Small intestine (tissue), 7 donors: ENCODE measurements at regions not wholly inside any gene's neighbourhood (a gene's known extent, or its start where the extent isn't known, plus 50 kb on each side); places are given as distances from the start of the nearest gene placed in this dataset.

Experiments
- DNase-seq, 2 donors: peaks; one replicate each; pipeline versions ENCODE4 v3.0.0 to v3.0.0-alpha.2; 2013
- FAIRE-seq: peaks from 2 replicates; lab custom pipeline; 2012; peaks lifted over from hg19 to GRCh38; lab: Jason Lieb, UNC
- H3K27ac ChIP-seq, 3 donors: one replicate each; pipeline ENCODE4 v1.5.1; 2013; ENCODE audit warnings: low read length in 2 of 3, mild to moderate bottlenecking in 2 of 3, control low read depth in 1 of 3, inconsistent platforms in 1 of 3, low read depth in 1 of 3, moderate library complexity in 1 of 3
- H3K27me3 ChIP-seq, 3 donors: one replicate each; pipeline ENCODE4 v1.6.1; 2013; ENCODE audit warnings: low read length in 3 of 3, inconsistent platforms in 1 of 3; ENCODE audit not compliant: control insufficient read depth in 3 of 3, insufficient read depth in 3 of 3
- H3K36me3 ChIP-seq, 3 donors: one replicate each; pipeline ENCODE4 v1.6.1; 2013; ENCODE audit warnings: low read length in 3 of 3, inconsistent platforms in 1 of 3, low read depth in 1 of 3, mild to moderate bottlenecking in 1 of 3, moderate library complexity in 1 of 3; ENCODE audit not compliant: control insufficient read depth in 3 of 3, insufficient read depth in 2 of 3
- H3K4me1 ChIP-seq, 3 donors: one replicate each; pipeline ENCODE4 v1.6.1; 2013; ENCODE audit warnings: low read length in 2 of 3, inconsistent platforms in 1 of 3, low read depth in 1 of 3, mild to moderate bottlenecking in 1 of 3, moderate library complexity in 1 of 3; ENCODE audit not compliant: control insufficient read depth in 3 of 3, insufficient read depth in 2 of 3
- H3K4me3 ChIP-seq, 3 donors: one replicate each; pipeline ENCODE4 v1.5.1; 2013; ENCODE audit warnings: low read length in 3 of 3, control low read depth in 1 of 3, inconsistent platforms in 1 of 3, low read depth in 1 of 3, mild to moderate bottlenecking in 1 of 3, moderate library complexity in 1 of 3
- H3K9me3 ChIP-seq, 2 donors: one replicate each; pipeline ENCODE4 v1.6.1; 2013; ENCODE audit warnings: low read depth in 1 of 2, low read length in 1 of 2; ENCODE audit not compliant: control insufficient read depth in 2 of 2, insufficient read depth in 1 of 2
- WGBS, 3 donors: extraction: QIAGEN DNeasy Blood & Tissue Kit; methylation state at CpG; one replicate each; pipeline ENCODE4 v1.1.7; 2013; 5-methylcytosine and 5-hydroxymethylcytosine counted together
- donor health status: healthy with polysubstance abuse.
- donor health status: control.
- donor health status: control.
- donor health status: Bipolar disorder and iron deficiency.
- donor health status: healthy.

DNA sequence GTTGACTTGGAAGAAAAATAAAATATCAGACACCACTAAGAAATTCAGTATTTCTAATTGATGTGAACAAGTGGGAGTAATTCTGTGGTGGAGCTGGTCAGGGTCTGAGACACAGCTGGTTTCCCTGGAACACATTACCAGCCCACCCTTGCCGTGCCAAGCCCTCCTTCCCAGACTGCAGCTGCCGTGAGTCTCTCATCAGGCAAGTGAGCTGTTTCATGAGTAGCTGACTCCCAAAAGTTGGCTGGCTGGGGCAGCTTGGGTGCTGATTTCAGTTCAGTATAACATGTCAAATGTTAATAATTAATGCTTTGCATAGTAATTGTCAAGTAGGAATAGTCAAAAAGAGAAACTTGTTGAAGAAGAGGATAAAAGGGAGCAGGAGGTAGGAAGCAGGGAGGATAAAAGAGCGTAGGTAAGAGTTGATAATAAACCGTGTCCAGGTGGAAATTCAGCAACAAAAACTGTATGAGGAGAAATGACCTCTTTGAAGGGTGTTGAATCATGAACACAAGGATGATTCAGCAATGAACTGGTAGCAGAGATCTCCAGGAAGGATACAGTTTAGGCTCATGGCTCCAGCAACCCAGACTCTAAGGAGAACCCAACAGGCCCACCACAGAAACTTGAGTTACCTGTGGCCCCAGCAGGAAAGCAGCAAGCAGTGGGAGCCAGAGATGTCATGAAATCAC, 110.9 kb upstream of the SSTR4 start:
- WGBS, 3 donors = 75 to 80% (median 75%) methylated on average over 4 of the region's 4 CpGs
- DNase-seq = no peak
- FAIRE-seq = no peak
- no peaks in the 10 kb centered on the region for H3K36me3 ChIP-seq
- no peaks in the 10 kb centered on the region for H3K27me3 ChIP-seq
- H3K4me3 ChIP-seq = no peak overlapping the region
- no peaks in the 10 kb centered on the region for H3K4me1 ChIP-seq
- no peak overlapping the region for H3K27ac ChIP-seq
- H3K9me3 ChIP-seq = no peaks in the 10 kb centered on the region

GRCh38 chr20:22924949-22925612, 110.0 kb upstream of the SSTR4 start:
- DNase-seq (no peak), FAIRE-seq (no peak)
- Histone ChIP-seq H3K4me1 (no peaks in the 10 kb centered on the region), H3K36me3 (no peaks in the 10 kb centered on the region), H3K27ac (no peak overlapping the region), H3K27me3 (no peaks in the 10 kb centered on the region), H3K9me3 (no peaks in the 10 kb centered on the region), H3K4me3 (no peak overlapping the region)
- WGBS, 3 donors = 57 to 68% (median 57%) methylated on average over 3 of the region's 3 CpGs

DNA sequence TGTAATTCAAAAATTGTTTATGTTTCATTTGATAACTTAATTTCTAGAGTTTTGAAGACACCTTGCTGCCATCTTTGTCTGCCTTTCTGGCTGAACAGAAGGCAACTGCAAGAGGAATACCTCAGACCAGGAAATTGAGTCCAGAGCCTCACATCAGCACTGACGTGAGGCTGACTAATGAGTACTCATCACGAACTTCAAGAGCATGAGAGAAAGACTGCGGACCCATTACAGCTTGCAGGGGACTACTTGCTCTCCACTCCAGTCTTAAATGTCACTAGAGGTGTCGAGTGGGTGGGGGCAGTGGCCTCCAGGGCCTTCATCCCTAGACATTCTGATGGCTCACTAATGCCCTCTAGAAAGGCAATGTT, 109.5 kb upstream of the SSTR4 start:
- Histone ChIP-seq H3K4me3 (no peak overlapping the region), H3K4me1 (no peaks in the 10 kb centered on the region), H3K27ac (no peak overlapping the region), H3K9me3 (no peaks in the 10 kb centered on the region), H3K27me3 (no peaks in the 10 kb centered on the region), H3K36me3 (no peaks in the 10 kb centered on the region)
- DNase-seq (no peak), FAIRE-seq (no peak)
- 67 to 78% (median 72%) methylated on average over 4 of the region's 4 CpGs for WGBS, 3 donors

- no peaks in the 10 kb centered on the region for H3K36me3 ChIP-seq
- no peak overlapping the region for H3K27ac ChIP-seq
- 64 to 70% (median 65%) methylated on average over 3 of the region's 3 CpGs for WGBS, 3 donors
- no peak for DNase-seq
- H3K27me3 ChIP-seq = no peaks in the 10 kb centered on the region
- no peaks in the 10 kb centered on the region for H3K4me1 ChIP-seq
- H3K4me3 ChIP-seq = no peak overlapping the region
- no peaks in the 10 kb centered on the region for H3K9me3 ChIP-seq
- FAIRE-seq = no peak
These were observed 107.6 kb upstream of the SSTR4 start for GRCh38 chr20:22927537-22927936.

- FAIRE-seq (no peak), DNase-seq (no peak)
- 30 to 66% (median 41%) methylated on average over 7 of the region's 7 CpGs for WGBS, 3 donors
- no peaks in the 10 kb centered on the region for H3K36me3 ChIP-seq
- H3K27me3 ChIP-seq = no peaks in the 10 kb centered on the region
- H3K4me3 ChIP-seq = no peak overlapping the region
- H3K4me1 ChIP-seq = no peaks in the 10 kb centered on the region
- no peak overlapping the region for H3K27ac ChIP-seq
- H3K9me3 ChIP-seq = no peaks in the 10 kb centered on the region
These were observed 106.4 kb upstream of the SSTR4 start for GRCh38 chr20:22928679-22929078.

GRCh38 chr20:22929661-22930060, 105.5 kb upstream of the SSTR4 start:
- Histone ChIP-seq H3K27me3 (no peaks in the 10 kb centered on the region), H3K4me3 (no peak overlapping the region), H3K27ac (no peak overlapping the region), H3K36me3 (no peaks in the 10 kb centered on the region), H3K4me1 (no peaks in the 10 kb centered on the region), H3K9me3 (no peaks in the 10 kb centered on the region)
- WGBS, 3 donors = 84 to 91% (median 89%) methylated on average over 2 of the region's 2 CpGs
- no peak for FAIRE-seq
- DNase-seq = no peak

DNA sequence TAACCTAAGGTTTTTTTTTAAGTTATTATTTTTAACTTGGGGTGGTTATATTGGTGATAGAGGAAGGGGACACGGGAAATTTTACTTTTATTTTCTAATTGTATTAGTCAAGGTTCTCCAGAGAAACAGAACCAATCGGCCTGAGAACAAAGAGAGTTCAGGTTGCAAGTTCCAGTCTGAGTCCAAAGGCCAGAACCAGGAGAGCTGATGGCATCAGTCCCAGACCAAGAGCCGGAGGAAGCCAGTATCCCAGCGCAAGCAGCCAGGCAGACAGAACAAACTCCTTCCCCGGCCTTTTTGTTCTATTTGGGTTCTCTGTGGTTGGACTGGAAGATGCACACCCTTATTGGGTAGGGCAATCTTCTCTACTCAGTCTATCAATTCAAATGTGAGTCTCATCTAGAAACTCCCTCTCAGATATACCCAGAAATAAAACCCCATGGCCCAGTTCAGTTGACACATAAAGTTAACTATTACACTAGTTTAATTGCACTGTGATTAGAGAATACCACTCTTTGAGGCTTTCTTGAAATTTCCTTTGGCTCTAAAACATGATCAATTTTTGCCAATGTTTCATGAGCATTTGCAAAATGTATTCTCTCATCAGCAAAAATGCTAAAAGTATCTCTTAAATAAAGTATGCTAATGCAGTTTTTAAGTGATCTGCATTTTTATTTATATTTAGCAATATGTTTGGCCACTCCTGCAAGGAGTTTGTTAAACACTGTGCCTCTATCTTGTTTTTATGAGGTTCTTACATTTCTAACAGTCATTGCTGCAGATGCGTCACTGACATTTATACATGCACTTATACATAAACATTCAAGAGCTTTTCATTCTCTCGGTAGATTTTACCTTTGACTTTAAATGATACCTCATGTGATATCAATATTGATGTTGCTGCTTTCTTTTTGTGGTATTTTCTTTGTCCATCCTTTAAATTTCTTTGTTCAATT, 103.2 kb upstream of the SSTR4 start:
- FAIRE-seq (no peak), DNase-seq (peak in 1 of 2 donors; percentile 69)
- no peak overlapping the region for H3K27ac ChIP-seq
- no peaks in the 10 kb centered on the region for H3K27me3 ChIP-seq
- H3K4me1 ChIP-seq = no peaks in the 10 kb centered on the region
- H3K36me3 ChIP-seq = no peaks in the 10 kb centered on the region
- no peak overlapping the region for H3K4me3 ChIP-seq
- 20 to 56% (median 25%) methylated on average over 7 of the region's 7 CpGs for WGBS, 3 donors
- no peaks in the 10 kb centered on the region for H3K9me3 ChIP-seq

DNA sequence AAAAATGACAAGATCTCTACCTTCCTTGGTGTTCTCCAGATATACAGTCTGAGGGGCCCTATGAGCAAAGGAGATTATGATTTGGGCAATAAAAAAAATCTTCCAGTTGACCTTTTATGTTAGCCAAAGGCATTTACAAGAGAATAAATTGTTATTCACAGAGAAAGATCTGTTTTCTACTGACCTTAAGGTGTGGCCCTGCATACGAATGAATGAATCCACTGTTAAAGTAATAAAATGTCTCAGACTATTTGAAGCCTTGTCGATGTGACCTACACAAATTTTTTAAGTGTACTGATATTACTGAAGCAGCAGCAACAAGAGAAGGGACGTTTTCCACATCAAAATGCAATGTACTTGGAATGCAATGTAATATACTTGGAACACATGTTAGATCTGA, 95.9 kb upstream of the SSTR4 start:
- Histone ChIP-seq H3K27me3 (no peaks in the 10 kb centered on the region), H3K4me1 (no peaks in the 10 kb centered on the region), H3K27ac (no peak overlapping the region), H3K36me3 (no peaks in the 10 kb centered on the region), H3K4me3 (no peak overlapping the region), H3K9me3 (no peaks in the 10 kb centered on the region)
- FAIRE-seq (no peak), DNase-seq (no peak)
- WGBS, 3 donors = 34 to 58% (median 36%) methylated on average over 3 of the region's 3 CpGs
